Posterior cingulate gyrus (tissue), 11 donors: ENCODE measurements at regions not wholly inside any gene's neighbourhood (a gene's known extent, or its start where the extent isn't known, plus 50 kb on each side); places are given as distances from the start of the nearest gene placed in this dataset.

Experiments used
- DNase-seq, 10 donors: peaks; one replicate each; pipeline versions ENCODE4 v3.0.0 to v3.0.0-alpha.2; 2020 to 2021; ENCODE audit warnings: mixed read lengths in 3 of 10
- intact Hi-C: fragments of 100-400 bp; cut with DNase I; formaldehyde crosslinking; loops from one replicate; pipeline ENCODE4 v1.15.1; 2023

- intact Hi-C loops: no loop called here
- DNase-seq: no peak
Observed at GRCh38 chr6:113160306-113161017, 696.7 kb upstream of the MARCKS start.

DNA sequence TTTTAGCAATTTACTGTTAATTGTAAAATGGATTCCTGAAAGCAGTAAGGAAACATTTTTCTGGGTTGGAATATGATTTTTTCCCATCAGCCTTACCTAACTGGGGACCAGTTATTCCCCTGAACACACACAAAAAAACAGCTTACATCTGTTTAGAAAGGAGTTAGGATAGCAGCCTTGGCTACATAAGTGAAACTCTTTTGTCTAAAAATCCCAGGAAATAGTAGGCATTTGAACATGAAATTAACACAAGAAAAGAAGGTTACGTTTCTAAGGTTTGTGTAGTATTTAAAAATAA lies 696.2 kb upstream of the MARCKS start:
- DNase-seq: no peak
- intact Hi-C loops: no loop called here

DNA sequence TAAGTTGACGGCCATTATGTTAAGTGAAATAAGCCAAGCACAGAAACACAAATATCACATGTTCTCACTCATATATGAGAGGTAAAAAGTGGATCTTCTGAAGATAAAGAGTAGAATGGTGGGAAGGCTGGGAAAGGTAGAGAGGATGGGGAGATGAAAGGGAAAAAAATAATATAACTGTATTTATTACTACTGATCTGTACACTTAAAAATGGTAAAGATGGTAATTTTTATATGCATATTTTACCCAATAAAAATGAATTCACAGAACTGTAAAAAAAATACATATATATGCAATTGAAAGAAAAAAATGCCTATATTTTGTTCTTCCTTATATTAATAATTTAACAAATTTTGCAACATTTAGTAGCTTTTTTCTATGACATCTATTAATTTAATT lies 694.4 kb upstream of the MARCKS start:
- DNase-seq: no peak
- intact Hi-C loops: no loop called here

DNA sequence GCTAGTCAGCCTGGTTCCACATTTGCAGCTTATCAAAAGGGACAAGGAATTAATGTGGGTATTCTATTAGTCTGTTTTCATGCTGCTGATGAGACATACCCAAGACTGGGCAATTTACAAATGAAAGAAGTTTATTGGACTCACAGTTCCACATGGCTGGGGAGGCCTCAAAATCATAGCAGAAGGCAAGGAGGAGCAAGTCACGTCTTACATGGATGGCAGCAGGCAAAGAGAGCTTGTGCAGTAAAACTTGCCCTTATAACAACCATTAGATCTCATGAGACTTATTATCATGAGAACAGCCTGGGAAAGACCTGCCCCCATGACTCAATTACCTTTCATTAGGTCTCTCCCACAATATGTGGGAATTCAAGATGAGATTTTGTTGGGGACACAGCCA lies 689.1 kb upstream of the MARCKS start:
- intact Hi-C loops: no loop called here
- no peak for DNase-seq

DNA sequence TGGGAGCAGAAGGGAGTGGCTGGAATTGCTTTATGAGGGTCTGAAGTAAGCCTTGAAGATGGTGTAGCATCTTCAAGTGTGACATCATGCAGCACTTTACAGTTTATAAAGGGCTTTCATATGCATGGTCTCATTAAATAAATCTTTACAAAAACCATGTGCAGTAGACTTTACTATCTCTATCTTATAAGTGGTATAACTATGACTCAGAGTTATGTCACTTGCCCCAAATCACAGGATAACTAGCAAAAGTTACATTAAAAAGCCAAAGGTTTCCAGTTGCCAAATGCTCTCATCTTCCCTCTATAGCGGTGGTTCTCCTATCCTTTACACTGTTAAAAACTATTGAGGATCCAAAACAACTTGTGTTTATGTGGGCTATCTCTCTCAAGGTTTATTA lies 687.7 kb upstream of the MARCKS start:
- no peak for DNase-seq
- intact Hi-C loops: no loop called here

DNA sequence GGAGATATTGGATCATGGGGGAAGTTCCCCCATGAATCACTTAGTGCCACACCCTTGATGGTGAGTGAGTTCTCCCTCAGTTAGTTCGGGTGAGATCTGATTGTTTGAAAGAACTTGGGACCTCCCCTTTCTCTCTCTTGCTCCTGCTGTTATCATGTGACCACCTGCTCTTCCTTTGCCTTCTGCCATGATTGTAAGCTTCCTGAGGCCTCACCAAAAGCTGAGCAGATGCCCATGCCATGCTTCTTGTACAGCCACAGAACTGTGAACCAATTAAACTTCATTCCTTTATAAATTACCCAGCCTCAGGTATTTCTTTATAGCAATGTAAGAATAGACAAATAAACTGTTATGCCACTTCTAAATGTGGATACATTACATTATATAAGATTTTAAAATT lies 686.7 kb upstream of the MARCKS start:
- intact Hi-C loops: loop anchor here (5.0 kb wide), 1 partner anchor 392 kb away; no protein-coding TSS in a partner anchor

GRCh38 chr6:113171882-113172281 lies 685.3 kb upstream of the MARCKS start:
- intact Hi-C loops: loop anchor here (5.0 kb wide), 1 partner anchor 390 kb away; no protein-coding TSS in a partner anchor
- no peak for DNase-seq

More for the DNA sequence above, 686.7 kb upstream of the MARCKS start:
- no peak for DNase-seq

DNA sequence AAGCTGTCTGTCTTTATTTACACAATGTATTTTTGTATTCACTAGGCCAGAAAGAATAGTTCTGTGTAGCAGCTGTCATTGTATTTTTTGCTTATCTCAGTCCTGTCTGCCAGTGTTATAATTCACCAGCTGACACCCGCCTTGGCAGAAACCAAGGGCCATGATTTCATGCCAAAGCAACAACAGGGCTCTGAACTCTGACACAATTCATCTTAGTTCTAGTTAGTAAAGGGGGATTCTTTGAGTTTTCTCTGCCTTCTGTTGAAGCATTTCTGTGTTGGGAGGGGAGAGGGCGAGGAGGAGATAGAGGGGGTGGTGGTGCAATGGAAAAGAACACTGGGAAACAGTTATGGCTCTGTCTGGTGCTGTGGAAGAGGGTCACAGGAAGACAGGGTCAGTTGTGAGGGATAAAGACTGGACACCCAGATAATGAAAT lies 684.6 kb upstream of the MARCKS start:
- DNase-seq: peak; percentile 40 to 94 (median 72)
- intact Hi-C loops: loop anchor here (5.0 kb wide), 1 partner anchor 390 kb away; no protein-coding TSS in a partner anchor

DNA sequence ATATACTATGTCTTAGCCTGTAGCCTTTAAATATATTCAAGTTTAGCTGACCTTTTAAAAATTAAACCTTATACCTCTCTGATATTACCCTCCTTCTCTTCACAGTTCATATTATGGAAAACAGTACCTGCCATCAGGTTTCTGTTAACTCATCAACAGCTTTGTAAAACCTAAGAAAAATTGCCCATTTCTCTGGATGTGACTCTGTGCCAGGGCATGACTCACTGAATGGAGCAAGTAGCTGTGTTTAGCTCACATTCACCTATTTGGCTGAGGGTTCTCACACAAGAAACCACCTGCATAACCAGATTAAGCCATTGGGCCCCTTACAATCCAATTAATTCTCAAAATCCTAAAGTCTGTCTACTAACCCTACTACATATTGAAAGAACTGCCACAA lies 678.8 kb upstream of the MARCKS start:
- no peak for DNase-seq
- intact Hi-C loops: no loop called here

DNA sequence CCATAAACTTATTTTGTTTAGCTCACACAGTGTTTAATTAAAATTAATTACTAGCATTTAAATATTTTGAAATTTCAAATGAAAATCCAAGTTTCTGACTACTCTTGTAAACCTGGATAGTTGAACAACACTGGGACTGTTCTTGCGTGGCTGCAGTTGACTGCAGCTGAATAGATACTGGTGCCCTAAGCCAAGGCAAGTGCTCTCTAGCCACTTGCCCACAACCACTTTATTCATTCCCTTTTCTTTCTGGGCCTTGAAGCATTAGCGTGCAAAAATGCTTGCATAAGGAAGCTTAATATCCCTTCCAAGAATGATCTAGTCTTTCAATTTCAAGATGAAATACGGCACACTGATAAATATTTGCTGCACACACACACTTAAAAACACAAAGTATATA lies 676.0 kb upstream of the MARCKS start:
- intact Hi-C loops: loop anchor here (5.0 kb wide), 1 partner anchor 676 kb away; the partner anchor contains the start of gene MARCKS
- peak in 1 of 10 donors; percentile 11 for DNase-seq

DNA sequence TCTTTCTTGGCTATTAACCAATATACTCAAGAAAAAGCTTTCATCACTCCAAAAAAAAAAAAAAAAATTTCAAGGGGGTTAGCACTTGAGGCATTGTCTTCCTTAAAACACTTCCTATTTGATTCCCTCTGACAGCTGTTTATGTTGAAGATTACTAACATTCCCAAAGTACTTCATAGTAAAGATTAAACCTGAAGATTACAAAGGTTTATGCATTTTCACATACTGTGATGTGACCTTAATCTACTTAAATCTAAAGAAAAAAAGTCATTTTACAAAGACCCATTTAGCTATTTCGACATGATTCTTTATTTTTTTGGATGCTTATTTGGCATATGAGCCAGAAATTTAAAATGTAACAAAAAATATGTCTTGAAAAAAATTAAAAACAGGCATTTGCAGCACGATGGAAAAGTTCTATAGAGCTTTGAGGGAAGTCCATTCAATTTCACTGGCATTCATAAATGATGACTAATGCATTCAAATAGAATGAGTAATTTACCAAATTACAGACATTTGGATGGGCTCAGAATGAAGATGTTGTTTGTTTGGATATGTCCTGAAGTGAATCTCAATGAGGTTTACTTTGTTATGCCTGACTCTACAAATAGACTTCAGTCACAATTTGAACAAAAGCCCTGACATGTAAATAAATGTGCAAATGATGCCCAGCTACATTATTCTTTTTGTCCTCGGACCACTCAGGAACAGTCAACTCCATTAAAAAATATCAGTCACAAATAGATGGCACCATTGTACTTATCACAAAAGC lies 674.6 kb upstream of the MARCKS start:
- intact Hi-C loops: loop anchor here (5.0 kb wide), 1 partner anchor 675 kb away; the partner anchor contains the start of gene MARCKS

GRCh38 chr6:113184291-113184690 lies 672.9 kb upstream of the MARCKS start:
- intact Hi-C loops: loop anchor here (5.0 kb wide), 1 partner anchor 673 kb away; the partner anchor contains the start of gene MARCKS
- DNase-seq: no peak

More for the DNA sequence above, 674.6 kb upstream of the MARCKS start:
- DNase-seq: no peak

GRCh38 chr6:113184736-113185135 lies 672.4 kb upstream of the MARCKS start:
- intact Hi-C loops: loop anchor here (5.0 kb wide), 1 partner anchor 673 kb away; the partner anchor contains the start of gene MARCKS
- DNase-seq: peak in 2 of 10 donors; percentile 56 to 76

GRCh38 chr6:113185299-113185698 lies 671.8 kb upstream of the MARCKS start:
- DNase-seq: no peak

GRCh38 chr6:113187661-113188060 lies 669.5 kb upstream of the MARCKS start:
- intact Hi-C loops: no loop called here
- DNase-seq: no peak

More at GRCh38 chr6:113185299-113185698, 671.8 kb upstream of the MARCKS start:
- intact Hi-C loops: no loop called here

DNA sequence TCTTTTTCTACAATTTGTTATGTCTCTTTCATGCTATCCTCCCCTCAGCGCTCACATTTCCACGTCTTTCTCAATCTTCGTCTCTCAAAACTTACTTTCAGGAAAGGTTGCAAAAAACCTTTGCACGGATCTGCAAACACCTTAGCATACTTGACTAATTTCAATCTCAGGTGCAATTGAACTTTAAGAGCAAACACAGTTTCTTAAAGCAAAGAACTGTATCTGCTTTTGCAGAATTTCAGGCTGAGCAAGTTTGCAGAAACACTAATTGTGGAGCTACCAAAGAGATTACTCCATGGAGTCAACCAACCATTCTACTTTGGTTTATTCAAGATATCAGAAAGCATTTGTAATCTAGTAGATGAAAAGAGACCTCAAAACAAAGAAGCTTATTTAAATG lies 668.2 kb upstream of the MARCKS start:
- intact Hi-C loops: no loop called here
- no peak for DNase-seq

GRCh38 chr6:113190170-113190569 lies 667.0 kb upstream of the MARCKS start:
- intact Hi-C loops: no loop called here

GRCh38 chr6:113194090-113194489 lies 663.1 kb upstream of the MARCKS start:
- intact Hi-C loops: no loop called here
- no peak for DNase-seq

More at GRCh38 chr6:113190170-113190569, 667.0 kb upstream of the MARCKS start:
- DNase-seq: no peak

- intact Hi-C loops: no loop called here
- DNase-seq: no peak
Observed at GRCh38 chr6:113202852-113203714, 654.1 kb upstream of the MARCKS start.

- no peak for DNase-seq
- intact Hi-C loops: no loop called here
Observed at GRCh38 chr6:113203715-113204110, 653.4 kb upstream of the MARCKS start.

DNA sequence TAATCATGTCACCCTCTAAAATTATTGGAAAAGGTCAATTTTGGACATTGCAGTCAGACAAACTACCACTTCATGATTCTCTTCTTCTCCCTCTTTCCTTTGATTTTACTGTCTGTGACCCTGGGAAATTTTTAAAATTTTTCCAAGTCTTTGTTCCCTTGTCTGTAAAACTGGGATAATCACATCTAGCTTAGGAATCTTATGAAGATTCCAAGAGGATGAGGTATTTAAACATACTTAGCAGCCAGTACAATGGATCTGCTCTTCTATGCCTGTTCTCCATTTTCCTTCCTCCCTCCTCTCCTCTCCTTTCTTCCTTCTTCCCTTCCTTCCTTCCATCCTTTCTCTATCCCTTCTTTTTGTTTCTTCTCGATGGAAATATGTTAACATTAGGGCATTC lies 651.6 kb upstream of the MARCKS start:
- DNase-seq: no peak
- intact Hi-C loops: no loop called here
